Gastroesophageal sphincter (tissue), 3 donors: ENCODE measurements at regions not wholly inside any gene's neighbourhood (a gene's known extent, or its start where the extent isn't known, plus 50 kb on each side); places are given as distances from the start of the nearest gene placed in this dataset.
"Not testable (repeated sequence)": the region's sequence is repeated elsewhere in the genome, so short reads cannot be mapped to it uniquely, and the experiment has no call there.

Experiments used
- EP300 ChIP-seq: sonication (generic); formaldehyde crosslinking; IDR thresholded peaks from one replicate; pipeline ENCODE4 v1.6.1; 2017; ENCODE audit warnings: antibody characterized with exemption, mild to moderate bottlenecking
- POLR2A ChIP-seq, 2 donors: fragments of 450-650 bp; IDR thresholded peaks; one replicate each; pipeline ENCODE4 v1.6.1; 2017; ENCODE audit warnings: antibody characterized with exemption in 2 of 2, mild to moderate bottlenecking in 2 of 2, moderate library complexity in 1 of 2
- POLR2AphosphoS5 ChIP-seq: sonication (generic); formaldehyde crosslinking; IDR thresholded peaks from one replicate; pipeline ENCODE4 v1.6.1; 2017; ENCODE audit warnings: antibody characterized with exemption
- TF ChIP-seq, protein P1 (sequence below), 4 experiments: fragments of 200-600 bp in 2 of 4; fragments of 450-650 bp in 2 of 4; sonication (generic) in 1 of 4; IDR thresholded peaks; one replicate each; pipeline ENCODE4 v1.5.1; 2017 to 2019; ENCODE audit warnings: antibody characterized with exemption in 4 of 4, mild to moderate bottlenecking in 2 of 4, moderate library complexity in 2 of 4

DNA sequence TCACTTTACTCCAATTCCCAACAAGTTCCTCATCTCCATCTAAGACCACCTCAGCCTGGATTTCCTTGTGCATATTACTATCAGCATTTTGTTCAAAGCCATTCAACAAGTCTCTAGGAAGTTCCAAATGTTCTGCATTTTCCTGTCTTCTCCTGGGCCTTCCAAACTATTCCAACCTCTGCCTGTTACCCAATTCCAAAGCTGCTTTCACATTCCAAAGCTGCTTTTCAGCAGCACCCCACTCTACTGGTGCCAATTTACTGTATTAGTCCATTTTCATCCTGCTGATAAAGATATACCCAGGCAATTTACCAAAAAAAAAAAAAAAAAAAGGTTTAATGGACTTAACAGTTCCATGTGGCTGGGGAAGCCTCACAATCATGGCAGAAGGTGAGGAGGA is 957.1 kb downstream of the TRIB2 start:
- TF ChIP-seq, protein P1, sequence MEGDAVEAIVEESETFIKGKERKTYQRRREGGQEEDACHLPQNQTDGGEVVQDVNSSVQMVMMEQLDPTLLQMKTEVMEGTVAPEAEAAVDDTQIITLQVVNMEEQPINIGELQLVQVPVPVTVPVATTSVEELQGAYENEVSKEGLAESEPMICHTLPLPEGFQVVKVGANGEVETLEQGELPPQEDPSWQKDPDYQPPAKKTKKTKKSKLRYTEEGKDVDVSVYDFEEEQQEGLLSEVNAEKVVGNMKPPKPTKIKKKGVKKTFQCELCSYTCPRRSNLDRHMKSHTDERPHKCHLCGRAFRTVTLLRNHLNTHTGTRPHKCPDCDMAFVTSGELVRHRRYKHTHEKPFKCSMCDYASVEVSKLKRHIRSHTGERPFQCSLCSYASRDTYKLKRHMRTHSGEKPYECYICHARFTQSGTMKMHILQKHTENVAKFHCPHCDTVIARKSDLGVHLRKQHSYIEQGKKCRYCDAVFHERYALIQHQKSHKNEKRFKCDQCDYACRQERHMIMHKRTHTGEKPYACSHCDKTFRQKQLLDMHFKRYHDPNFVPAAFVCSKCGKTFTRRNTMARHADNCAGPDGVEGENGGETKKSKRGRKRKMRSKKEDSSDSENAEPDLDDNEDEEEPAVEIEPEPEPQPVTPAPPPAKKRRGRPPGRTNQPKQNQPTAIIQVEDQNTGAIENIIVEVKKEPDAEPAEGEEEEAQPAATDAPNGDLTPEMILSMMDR (IDR thresholded peaks at IDR 0.05) = not testable (repeated sequence)
- not testable (repeated sequence) for TF ChIP-seq EP300; POLR2A (IDR thresholded peaks at IDR 0.05); POLR2AphosphoS5
